ENCODE measurements at regions not wholly inside any gene's neighbourhood (a gene's known extent, or its start where the extent isn't known, plus 50 kb on each side); places are given as distances from the start of the nearest gene placed in this dataset.

DNA sequence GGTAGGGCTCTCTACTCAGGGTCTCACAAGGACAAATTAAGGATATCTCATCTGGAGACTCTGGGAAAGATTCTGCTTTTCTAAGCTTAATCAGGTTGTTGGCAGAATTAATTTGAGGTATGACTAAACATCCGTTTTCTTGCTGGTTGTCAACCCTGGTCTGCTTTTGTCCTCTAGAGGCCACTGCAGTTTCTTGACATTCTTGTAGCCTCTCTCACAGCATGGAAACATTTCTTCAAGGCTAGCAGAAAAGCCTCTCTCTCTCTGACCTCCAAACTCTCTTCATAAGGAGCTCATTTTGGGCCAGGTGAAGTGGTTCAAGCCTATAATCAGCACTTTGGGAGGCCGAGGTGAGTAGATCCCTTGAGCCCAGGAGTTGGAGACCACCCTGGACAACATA, 749.5 kb upstream of the PCDH7 start:
- no peak overlapping the region for H3K4me3 ChIP-seq (ENCODE audit: low read length)
- TF ChIP-seq, protein P1, sequence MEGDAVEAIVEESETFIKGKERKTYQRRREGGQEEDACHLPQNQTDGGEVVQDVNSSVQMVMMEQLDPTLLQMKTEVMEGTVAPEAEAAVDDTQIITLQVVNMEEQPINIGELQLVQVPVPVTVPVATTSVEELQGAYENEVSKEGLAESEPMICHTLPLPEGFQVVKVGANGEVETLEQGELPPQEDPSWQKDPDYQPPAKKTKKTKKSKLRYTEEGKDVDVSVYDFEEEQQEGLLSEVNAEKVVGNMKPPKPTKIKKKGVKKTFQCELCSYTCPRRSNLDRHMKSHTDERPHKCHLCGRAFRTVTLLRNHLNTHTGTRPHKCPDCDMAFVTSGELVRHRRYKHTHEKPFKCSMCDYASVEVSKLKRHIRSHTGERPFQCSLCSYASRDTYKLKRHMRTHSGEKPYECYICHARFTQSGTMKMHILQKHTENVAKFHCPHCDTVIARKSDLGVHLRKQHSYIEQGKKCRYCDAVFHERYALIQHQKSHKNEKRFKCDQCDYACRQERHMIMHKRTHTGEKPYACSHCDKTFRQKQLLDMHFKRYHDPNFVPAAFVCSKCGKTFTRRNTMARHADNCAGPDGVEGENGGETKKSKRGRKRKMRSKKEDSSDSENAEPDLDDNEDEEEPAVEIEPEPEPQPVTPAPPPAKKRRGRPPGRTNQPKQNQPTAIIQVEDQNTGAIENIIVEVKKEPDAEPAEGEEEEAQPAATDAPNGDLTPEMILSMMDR (conservative IDR thresholded peaks at IDR 0.05; ENCODE audit: low read length) = no peak
- DNase-seq (ENCODE audit: low read depth) = no peak

GRCh38 chr4:29972121-29972520, 748.0 kb upstream of the PCDH7 start:
- TF ChIP-seq, protein P1 (conservative IDR thresholded peaks at IDR 0.05; ENCODE audit: low read length) = no peak
- no peak overlapping the region for H3K4me3 ChIP-seq (ENCODE audit: low read length)
- no peak for DNase-seq (ENCODE audit: low read depth)

DNA sequence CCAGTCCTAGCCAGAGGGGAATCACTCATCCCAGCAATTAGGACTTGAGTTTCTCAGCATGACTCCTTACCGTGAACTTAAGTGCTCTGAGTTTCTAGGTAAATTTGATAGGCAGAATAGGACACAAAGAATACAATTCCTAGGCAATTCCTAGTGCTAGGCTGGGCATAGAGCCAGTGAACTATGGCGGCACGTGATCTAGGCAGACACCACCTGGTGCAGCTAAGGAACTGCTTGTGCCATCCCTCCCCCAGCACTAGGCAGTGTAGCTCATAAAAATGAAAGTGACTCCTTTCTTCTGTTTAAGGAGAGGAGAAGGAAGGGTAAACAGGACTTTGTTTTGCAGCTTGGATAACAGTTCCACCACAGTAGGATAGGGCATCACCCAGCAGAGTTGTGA, 736.3 kb upstream of the PCDH7 start:
- no peak for DNase-seq (ENCODE audit: low read depth)
- TF ChIP-seq, protein P1 (conservative IDR thresholded peaks at IDR 0.05; ENCODE audit: low read length) = no peak
- no peak overlapping the region for H3K4me3 ChIP-seq (ENCODE audit: low read length)

DNA sequence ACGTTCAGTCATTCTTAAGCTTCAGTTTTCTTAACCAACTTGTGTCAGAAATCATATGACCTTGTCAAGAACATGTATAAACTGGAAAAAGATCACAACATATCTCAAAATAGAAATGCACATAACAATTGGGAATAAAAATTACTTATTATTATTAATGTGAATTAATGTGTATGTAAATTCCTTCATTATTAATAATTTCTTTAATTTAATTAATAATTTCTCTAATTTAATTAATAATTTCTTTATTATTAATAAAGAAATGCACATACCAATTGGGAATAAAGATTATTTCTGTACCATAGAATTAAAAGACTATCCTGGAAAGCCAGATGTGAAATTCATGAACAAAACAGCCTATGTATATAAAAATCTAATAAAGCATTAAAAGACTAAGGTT, 718.5 kb upstream of the PCDH7 start:
- DNase-seq (ENCODE audit: low read depth) = no peak
- H3K4me3 ChIP-seq (ENCODE audit: low read length) = no peak overlapping the region
- TF ChIP-seq, protein P1 (conservative IDR thresholded peaks at IDR 0.05; ENCODE audit: low read length) = no peak

- H3K4me3 ChIP-seq (ENCODE audit: low read length) = no peak overlapping the region
- DNase-seq (ENCODE audit: low read depth) = no peak
- TF ChIP-seq, protein P1 (conservative IDR thresholded peaks at IDR 0.05; ENCODE audit: low read length) = no peak
Observed at GRCh38 chr4:30002341-30002740, 717.8 kb upstream of the PCDH7 start.

DNA sequence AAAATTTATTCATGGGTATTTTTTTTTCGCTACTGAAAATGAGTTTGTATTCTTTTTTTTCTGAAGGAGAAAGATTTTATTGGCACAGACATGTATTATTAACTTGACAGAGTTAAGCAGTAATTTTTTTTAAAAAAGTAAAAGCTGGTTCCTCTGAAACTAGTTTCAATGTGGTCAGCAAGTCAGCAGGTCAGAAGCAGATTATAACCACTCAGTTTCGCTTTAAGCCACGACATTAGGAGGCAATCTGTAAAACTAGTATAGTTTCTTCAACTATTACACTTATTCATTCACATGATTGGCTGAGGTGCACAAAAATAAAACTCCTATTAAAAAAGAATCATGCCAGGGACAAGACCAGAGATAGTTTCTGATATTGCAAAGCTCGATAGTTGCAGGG, 714.2 kb upstream of the PCDH7 start:
- TF ChIP-seq, protein P1 (conservative IDR thresholded peaks at IDR 0.05; ENCODE audit: low read length) = no peak
- DNase-seq (ENCODE audit: low read depth) = no peak
- H3K4me3 ChIP-seq (ENCODE audit: low read length) = no peak overlapping the region

DNA sequence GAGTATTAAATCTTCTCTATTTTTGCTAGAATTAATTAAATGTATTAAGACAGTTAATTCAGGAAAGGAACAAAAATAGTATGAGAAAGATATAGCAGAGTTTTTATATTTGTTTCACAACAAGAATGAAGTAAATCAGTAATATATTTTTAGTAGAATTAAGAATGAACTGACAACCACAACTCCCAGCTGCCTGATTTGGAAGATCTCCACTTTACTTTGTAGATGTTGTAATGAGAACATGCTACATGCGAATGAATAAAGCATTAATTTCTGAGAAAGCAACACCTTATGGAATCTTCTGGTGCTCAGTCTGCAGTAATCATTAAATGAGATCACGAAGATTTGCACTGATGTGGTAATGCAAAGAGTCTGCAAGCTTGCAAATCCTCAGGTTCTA, 695.6 kb upstream of the PCDH7 start:
- H3K4me3 ChIP-seq (ENCODE audit: low read length) = no peak overlapping the region
- no peak for DNase-seq (ENCODE audit: low read depth)
- TF ChIP-seq, protein P1 (conservative IDR thresholded peaks at IDR 0.05; ENCODE audit: low read length) = no peak

Data from AG10803 (cell line).